ENCODE measurements at regions not wholly inside any gene's neighbourhood (a gene's known extent, or its start where the extent isn't known, plus 50 kb on each side); places are given as distances from the start of the nearest gene placed in this dataset.
"Not testable (repeated sequence)": the region's sequence is repeated elsewhere in the genome, so short reads cannot be mapped to it uniquely, and the experiment has no call there.

DNA sequence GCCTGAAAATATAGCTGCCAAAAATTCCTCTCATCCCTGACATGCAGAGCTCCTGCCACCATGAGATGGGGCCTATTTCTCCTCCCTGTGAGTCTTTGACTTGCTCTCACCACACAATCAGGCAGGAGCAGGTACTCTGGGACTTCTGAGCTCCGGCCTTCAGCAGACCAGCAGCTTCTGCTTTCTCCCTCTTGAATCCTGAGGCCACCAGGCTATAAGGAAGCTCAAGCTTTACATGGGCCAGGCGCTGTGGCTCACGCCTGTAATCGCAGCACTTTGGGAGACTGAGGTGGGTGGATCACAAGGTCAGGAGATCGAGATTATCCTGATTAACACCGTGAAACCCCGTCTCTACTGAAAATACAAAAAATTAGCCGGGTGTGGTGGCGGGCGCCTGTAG lies 238.7 kb upstream of the RREB1 start:
- H3K27ac ChIP-seq (ENCODE audit: low read depth, low read length): no peak overlapping the region
- no peak for DNase-seq (ENCODE audit: low read depth, low spot score)
- TF ChIP-seq, protein P1, sequence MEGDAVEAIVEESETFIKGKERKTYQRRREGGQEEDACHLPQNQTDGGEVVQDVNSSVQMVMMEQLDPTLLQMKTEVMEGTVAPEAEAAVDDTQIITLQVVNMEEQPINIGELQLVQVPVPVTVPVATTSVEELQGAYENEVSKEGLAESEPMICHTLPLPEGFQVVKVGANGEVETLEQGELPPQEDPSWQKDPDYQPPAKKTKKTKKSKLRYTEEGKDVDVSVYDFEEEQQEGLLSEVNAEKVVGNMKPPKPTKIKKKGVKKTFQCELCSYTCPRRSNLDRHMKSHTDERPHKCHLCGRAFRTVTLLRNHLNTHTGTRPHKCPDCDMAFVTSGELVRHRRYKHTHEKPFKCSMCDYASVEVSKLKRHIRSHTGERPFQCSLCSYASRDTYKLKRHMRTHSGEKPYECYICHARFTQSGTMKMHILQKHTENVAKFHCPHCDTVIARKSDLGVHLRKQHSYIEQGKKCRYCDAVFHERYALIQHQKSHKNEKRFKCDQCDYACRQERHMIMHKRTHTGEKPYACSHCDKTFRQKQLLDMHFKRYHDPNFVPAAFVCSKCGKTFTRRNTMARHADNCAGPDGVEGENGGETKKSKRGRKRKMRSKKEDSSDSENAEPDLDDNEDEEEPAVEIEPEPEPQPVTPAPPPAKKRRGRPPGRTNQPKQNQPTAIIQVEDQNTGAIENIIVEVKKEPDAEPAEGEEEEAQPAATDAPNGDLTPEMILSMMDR (IDR thresholded peaks at IDR 0.05; ENCODE audit: low read depth, low read length): no peak
- no peaks in the 10 kb centered on the region for H3K9me3 ChIP-seq (ENCODE audit: control insufficient read depth, insufficient read depth, low read length)
- CTCF ChIA-PET: no interaction called here
- POLR2A ChIA-PET: no interaction called here
- H3K4me3 ChIP-seq (ENCODE audit: low read depth, low read length): no peak overlapping the region
- H3K27me3 ChIP-seq (ENCODE audit: control insufficient read depth, insufficient read depth, low read length): no peaks in the 10 kb centered on the region

- no peak for DNase-seq (ENCODE audit: low read depth, low spot score)
- H3K4me3 ChIP-seq (ENCODE audit: low read depth, low read length): no peak overlapping the region
- H3K27ac ChIP-seq (ENCODE audit: low read depth, low read length): no peak overlapping the region
- TF ChIP-seq, protein P1 (IDR thresholded peaks at IDR 0.05; ENCODE audit: low read depth, low read length): no peak
- POLR2A ChIA-PET: no interaction called here
- no peaks in the 10 kb centered on the region for H3K9me3 ChIP-seq (ENCODE audit: control insufficient read depth, insufficient read depth, low read length)
- no peaks in the 10 kb centered on the region for H3K27me3 ChIP-seq (ENCODE audit: control insufficient read depth, insufficient read depth, low read length)
- CTCF ChIA-PET: no interaction called here
These were observed 236.8 kb upstream of the RREB1 start for GRCh38 chr6:6870921-6871320.

DNA sequence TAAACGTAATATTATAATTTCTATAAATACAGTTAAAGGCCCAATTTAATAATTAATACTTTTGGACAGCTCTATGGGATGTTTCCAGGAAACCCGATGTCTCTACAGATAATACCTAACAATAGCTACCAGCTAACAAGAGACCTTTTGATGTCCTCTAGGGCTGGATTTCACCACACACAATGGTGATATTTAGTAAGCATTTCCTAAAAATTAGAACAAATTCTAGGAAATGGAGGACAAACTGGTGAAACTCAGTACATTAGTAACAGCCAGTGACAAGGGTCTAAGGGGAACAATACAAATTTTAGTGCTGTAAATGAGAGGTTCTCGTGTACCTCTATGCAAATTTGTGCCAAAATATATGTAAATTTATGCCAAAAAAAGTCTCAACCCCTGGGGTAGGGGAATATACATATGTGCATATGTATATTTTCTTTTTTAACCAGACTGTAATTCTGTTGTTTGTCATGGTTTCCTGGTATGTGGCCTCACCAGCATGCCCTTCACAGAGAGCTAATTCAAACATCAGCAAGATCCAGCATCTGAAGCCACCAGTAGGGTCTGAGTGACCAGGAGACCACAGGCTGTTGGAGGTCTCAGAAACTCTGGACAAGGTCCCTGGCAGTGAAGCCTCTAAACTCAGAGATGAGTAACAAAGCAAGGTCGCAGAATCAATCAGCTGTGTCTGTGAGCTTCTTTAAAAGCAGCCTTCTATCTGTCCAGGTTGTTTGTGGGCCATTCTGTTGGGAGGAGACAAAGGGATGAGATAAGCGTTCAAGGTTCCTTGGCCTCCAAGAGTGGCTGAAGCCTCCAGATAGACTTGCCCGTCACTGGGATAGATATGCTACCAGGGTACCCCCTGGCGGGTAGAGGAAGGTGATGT lies 235.1 kb upstream of the RREB1 start:
- H3K4me3 ChIP-seq (ENCODE audit: low read depth, low read length): no peak overlapping the region
- TF ChIP-seq, protein P1 (IDR thresholded peaks at IDR 0.05; ENCODE audit: low read depth, low read length): no peak
- DNase-seq (ENCODE audit: low read depth, low spot score): no peak
- no peaks in the 10 kb centered on the region for H3K9me3 ChIP-seq (ENCODE audit: control insufficient read depth, insufficient read depth, low read length)
- no peak overlapping the region for H3K27ac ChIP-seq (ENCODE audit: low read depth, low read length)
- H3K27me3 ChIP-seq (ENCODE audit: control insufficient read depth, insufficient read depth, low read length): no peaks in the 10 kb centered on the region
- CTCF ChIA-PET: no interaction called here
- POLR2A ChIA-PET: no interaction called here

- Histone ChIP-seq H3K9me3 (ENCODE audit: control insufficient read depth, insufficient read depth, low read length) (no peaks in the 10 kb centered on the region), H3K4me3 (ENCODE audit: low read depth, low read length) (no peak overlapping the region), H3K27me3 (ENCODE audit: control insufficient read depth, insufficient read depth, low read length) (no peaks in the 10 kb centered on the region), H3K27ac (ENCODE audit: low read depth, low read length) (no peak overlapping the region)
- no peak for DNase-seq (ENCODE audit: low read depth, low spot score)
- TF ChIP-seq, protein P1 (IDR thresholded peaks at IDR 0.05; ENCODE audit: low read depth, low read length): no peak
- ChIA-PET CTCF (no interaction called here), POLR2A (no interaction called here)
These were observed 234.0 kb upstream of the RREB1 start for GRCh38 chr6:6873778-6874177.

- H3K4me3 ChIP-seq (ENCODE audit: low read depth, low read length): no peak overlapping the region
- POLR2A ChIA-PET: no interaction called here
- no peaks in the 10 kb centered on the region for H3K27me3 ChIP-seq (ENCODE audit: control insufficient read depth, insufficient read depth, low read length)
- H3K9me3 ChIP-seq (ENCODE audit: control insufficient read depth, insufficient read depth, low read length): no peaks in the 10 kb centered on the region
- no peak overlapping the region for H3K27ac ChIP-seq (ENCODE audit: low read depth, low read length)
- peak; percentile 13 for DNase-seq (ENCODE audit: low read depth, low spot score)
- CTCF ChIA-PET: no interaction called here
- TF ChIP-seq, protein P1 (IDR thresholded peaks at IDR 0.05; ENCODE audit: low read depth, low read length): no peak
These were observed 231.8 kb upstream of the RREB1 start for GRCh38 chr6:6875818-6876470.

DNA sequence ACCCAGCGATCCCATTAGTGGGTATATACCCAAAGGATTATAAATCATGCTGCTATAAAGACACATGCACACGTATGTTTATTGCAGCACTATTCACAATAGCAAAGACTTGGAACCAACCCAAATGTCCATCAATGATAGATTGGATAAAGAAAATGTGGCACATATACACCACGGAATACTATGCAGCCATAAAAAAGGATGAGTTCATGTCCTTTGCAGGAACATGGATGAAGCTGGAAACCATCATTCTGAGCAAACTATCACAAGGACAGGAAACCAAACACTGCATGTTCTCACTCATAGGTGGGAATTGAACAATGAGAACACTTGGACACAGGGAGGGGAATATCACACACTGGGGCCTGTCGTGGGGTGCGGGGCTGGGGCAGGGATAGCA lies 230.0 kb upstream of the RREB1 start:
- H3K27ac ChIP-seq (ENCODE audit: low read depth, low read length); POLR2A ChIA-PET; DNase-seq (ENCODE audit: low read depth, low spot score); CTCF ChIA-PET; H3K27me3 ChIP-seq (ENCODE audit: control insufficient read depth, insufficient read depth, low read length); H3K4me3 ChIP-seq (ENCODE audit: low read depth, low read length); H3K9me3 ChIP-seq (ENCODE audit: control insufficient read depth, insufficient read depth, low read length): not testable (repeated sequence)
